ENCODE measurements at regions not wholly inside any gene's neighbourhood (a gene's known extent, or its start where the extent isn't known, plus 50 kb on each side); places are given as distances from the start of the nearest gene placed in this dataset.
"Not testable (repeated sequence)": the region's sequence is repeated elsewhere in the genome, so short reads cannot be mapped to it uniquely, and the experiment has no call there.

DNA sequence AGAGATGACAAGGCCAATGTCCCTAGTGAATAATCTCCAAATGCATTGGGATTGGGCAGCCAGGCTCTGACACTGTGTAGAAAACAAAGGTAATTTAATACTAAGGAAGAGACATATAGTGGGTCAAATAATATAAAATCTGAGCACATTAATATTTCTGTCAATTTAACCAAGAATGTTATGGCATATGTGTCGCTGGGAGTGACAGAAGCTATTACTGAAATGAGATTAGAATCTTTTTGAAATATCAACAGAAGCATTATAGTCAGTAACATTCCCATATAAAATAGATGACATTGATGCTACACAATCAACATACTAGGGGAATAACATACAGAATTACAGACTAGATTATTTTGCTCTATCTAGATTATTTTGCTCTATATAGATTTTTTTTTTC lies 114.0 kb downstream of the BLID start:
- peaks cover 4% of the 10 kb centered on the region for H3K9me3 Mint-ChIP-seq (ENCODE audit: low read depth)
- TF ChIP-seq, protein P1, sequence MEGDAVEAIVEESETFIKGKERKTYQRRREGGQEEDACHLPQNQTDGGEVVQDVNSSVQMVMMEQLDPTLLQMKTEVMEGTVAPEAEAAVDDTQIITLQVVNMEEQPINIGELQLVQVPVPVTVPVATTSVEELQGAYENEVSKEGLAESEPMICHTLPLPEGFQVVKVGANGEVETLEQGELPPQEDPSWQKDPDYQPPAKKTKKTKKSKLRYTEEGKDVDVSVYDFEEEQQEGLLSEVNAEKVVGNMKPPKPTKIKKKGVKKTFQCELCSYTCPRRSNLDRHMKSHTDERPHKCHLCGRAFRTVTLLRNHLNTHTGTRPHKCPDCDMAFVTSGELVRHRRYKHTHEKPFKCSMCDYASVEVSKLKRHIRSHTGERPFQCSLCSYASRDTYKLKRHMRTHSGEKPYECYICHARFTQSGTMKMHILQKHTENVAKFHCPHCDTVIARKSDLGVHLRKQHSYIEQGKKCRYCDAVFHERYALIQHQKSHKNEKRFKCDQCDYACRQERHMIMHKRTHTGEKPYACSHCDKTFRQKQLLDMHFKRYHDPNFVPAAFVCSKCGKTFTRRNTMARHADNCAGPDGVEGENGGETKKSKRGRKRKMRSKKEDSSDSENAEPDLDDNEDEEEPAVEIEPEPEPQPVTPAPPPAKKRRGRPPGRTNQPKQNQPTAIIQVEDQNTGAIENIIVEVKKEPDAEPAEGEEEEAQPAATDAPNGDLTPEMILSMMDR (IDR thresholded peaks at IDR 0.05; ENCODE audit: unreplicated experiment) = no peak
- no peaks in the 10 kb centered on the region for H3K4me1 Mint-ChIP-seq (ENCODE audit: low read depth)
- no peak for DNase-seq (ENCODE audit: low spot score, unreplicated experiment)
- no peaks in the 10 kb centered on the region for H3K27me3 Mint-ChIP-seq
- no peak overlapping the region for H3K27ac Mint-ChIP-seq
- no peak overlapping the region for H3K4me3 Mint-ChIP-seq (ENCODE audit: low read depth)
- no peaks in the 10 kb centered on the region for H3K36me3 Mint-ChIP-seq (ENCODE audit: insufficient read depth)

DNA sequence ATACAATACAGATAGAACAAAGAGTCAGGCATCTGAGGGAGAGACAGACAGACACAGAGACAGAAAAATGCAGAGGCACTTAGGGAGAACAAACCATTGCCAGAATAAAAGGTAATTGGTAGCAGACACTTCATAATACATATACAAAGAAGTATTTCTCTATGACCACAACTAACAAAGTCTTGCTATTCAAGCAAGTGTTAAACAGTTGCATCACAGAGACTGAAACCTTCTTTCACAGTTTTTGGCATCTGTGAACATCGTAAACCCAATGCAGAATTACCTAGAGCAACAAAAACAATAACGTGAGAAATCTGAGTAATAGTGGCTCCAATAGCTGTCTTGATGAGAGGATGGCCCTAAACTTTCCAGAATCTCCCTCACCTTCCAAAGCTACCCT lies 116.4 kb downstream of the BLID start:
- Mint-ChIP-seq H3K27ac (no peak overlapping the region), H3K27me3 (no peaks in the 10 kb centered on the region), H3K4me3 (ENCODE audit: low read depth) (no peak overlapping the region), H3K4me1 (ENCODE audit: low read depth) (no peaks in the 10 kb centered on the region), H3K9me3 (ENCODE audit: low read depth) (peaks cover 4% of the 10 kb centered on the region), H3K36me3 (ENCODE audit: insufficient read depth) (no peaks in the 10 kb centered on the region)
- TF ChIP-seq, protein P1 (IDR thresholded peaks at IDR 0.05; ENCODE audit: unreplicated experiment) = no peak
- no peak for DNase-seq (ENCODE audit: low spot score, unreplicated experiment)

DNA sequence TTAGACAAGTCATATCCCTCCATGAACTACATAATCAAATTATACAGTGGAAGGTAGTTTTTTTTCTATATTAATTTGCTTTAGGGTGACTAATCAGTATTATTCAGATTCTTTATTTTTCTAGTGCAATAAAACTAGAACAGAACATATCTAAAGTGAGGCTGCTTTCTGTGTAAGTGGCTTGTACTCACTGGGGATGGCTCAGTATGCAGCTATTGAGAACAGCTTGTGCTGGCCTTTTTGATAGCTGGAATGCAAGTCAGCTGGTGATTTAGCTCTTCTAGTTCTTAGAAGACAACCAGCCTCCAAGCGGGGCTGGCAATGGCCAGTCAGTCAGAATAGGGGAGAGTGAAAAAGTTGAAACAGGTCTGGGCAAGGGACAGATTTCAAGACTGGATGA lies 119.4 kb downstream of the BLID start:
- no peaks in the 10 kb centered on the region for H3K4me1 Mint-ChIP-seq (ENCODE audit: low read depth)
- H3K9me3 Mint-ChIP-seq (ENCODE audit: low read depth) = peaks cover 4% of the 10 kb centered on the region
- no peaks in the 10 kb centered on the region for H3K27me3 Mint-ChIP-seq
- no peak overlapping the region for H3K27ac Mint-ChIP-seq
- DNase-seq (ENCODE audit: low spot score, unreplicated experiment) = no peak
- TF ChIP-seq, protein P1 (IDR thresholded peaks at IDR 0.05; ENCODE audit: unreplicated experiment) = no peak
- H3K4me3 Mint-ChIP-seq (ENCODE audit: low read depth) = no peak overlapping the region
- H3K36me3 Mint-ChIP-seq (ENCODE audit: insufficient read depth) = no peaks in the 10 kb centered on the region

DNA sequence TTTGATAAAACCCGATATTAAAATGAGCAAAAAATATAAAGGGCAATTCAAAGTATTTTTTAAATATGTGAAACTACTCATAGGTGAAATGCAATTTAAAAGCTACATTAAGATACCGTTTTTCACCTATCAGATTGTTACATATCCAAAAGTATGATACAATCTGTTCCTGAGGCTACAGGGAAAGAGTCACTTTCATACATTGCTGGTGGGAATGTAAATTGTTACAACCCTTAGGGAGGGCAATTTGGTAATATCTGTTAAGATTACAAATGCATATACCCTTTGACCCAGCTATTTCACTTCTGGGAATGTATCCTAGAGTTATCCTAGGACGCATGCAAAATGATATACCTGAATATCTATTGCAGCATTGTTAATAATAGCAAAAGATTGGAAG lies 132.1 kb downstream of the BLID start:
- peaks cover 4% of the 10 kb centered on the region for H3K9me3 Mint-ChIP-seq (ENCODE audit: low read depth)
- no peak overlapping the region for H3K27ac Mint-ChIP-seq
- H3K4me1 Mint-ChIP-seq (ENCODE audit: low read depth) = peaks cover 5% of the 10 kb centered on the region
- TF ChIP-seq, protein P1 (IDR thresholded peaks at IDR 0.05; ENCODE audit: unreplicated experiment) = no peak
- no peaks in the 10 kb centered on the region for H3K36me3 Mint-ChIP-seq (ENCODE audit: insufficient read depth)
- no peak overlapping the region for H3K4me3 Mint-ChIP-seq (ENCODE audit: low read depth)
- DNase-seq (ENCODE audit: low spot score, unreplicated experiment) = no peak
- H3K27me3 Mint-ChIP-seq = no peaks in the 10 kb centered on the region

DNA sequence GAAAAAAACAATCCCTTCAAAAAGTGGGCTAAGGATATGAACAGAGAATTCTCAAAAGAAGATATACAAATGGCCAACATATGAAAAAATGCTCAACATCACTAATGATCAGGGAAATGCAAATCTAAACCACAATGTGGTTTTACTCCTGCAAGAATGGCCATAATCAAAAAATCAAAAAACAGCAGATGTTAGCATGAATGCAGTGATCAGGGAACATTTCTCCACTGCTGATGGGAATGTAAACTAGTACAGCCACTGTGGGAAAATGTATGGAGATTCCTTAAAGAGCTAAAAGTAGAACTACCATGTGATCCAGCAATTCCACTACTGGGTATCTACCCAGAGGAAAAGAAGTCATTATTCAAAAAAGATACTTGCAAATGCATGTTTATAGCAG lies 138.1 kb downstream of the BLID start:
- DNase-seq (ENCODE audit: low spot score, unreplicated experiment); H3K4me1 Mint-ChIP-seq (ENCODE audit: low read depth); H3K27ac Mint-ChIP-seq; H3K36me3 Mint-ChIP-seq (ENCODE audit: insufficient read depth); H3K27me3 Mint-ChIP-seq; H3K4me3 Mint-ChIP-seq (ENCODE audit: low read depth): not testable (repeated sequence)
- H3K9me3 Mint-ChIP-seq (ENCODE audit: low read depth) = peaks cover 20% of the 10 kb centered on the region

DNA sequence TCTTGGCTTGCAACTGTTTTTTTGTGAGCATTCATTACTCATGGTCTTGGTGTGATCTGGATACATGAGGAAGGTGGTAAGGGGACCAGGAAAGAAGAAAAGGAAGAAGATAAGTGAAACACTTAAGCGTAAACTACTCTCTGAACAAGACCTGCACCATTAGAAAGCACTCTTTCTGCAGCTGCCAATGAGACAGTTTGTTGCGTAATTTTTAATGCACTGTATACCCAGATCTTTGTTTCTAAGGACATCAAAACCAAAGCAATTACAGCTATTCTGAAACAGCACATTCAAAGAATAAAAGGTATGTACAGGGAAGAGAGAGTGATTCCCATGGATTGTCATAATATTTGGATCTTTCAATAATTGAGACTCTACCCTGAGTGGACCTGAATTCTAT lies 147.4 kb downstream of the BLID start:
- H3K27ac Mint-ChIP-seq = no peak overlapping the region
- no peaks in the 10 kb centered on the region for H3K36me3 Mint-ChIP-seq (ENCODE audit: insufficient read depth)
- no peak overlapping the region for H3K4me3 Mint-ChIP-seq (ENCODE audit: low read depth)
- TF ChIP-seq, protein P1 (IDR thresholded peaks at IDR 0.05; ENCODE audit: unreplicated experiment) = no peak
- no peaks in the 10 kb centered on the region for H3K27me3 Mint-ChIP-seq
- H3K4me1 Mint-ChIP-seq (ENCODE audit: low read depth) = peaks cover 4% of the 10 kb centered on the region
- H3K9me3 Mint-ChIP-seq (ENCODE audit: low read depth) = peaks cover 19% of the 10 kb centered on the region
- no peak for DNase-seq (ENCODE audit: low spot score, unreplicated experiment)

Data from progenitor cell of endocrine pancreas (in vitro differentiated cells).